ENCODE measurements at regions not wholly inside any gene's neighbourhood (a gene's known extent, or its start where the extent isn't known, plus 50 kb on each side); places are given as distances from the start of the nearest gene placed in this dataset.

DNA sequence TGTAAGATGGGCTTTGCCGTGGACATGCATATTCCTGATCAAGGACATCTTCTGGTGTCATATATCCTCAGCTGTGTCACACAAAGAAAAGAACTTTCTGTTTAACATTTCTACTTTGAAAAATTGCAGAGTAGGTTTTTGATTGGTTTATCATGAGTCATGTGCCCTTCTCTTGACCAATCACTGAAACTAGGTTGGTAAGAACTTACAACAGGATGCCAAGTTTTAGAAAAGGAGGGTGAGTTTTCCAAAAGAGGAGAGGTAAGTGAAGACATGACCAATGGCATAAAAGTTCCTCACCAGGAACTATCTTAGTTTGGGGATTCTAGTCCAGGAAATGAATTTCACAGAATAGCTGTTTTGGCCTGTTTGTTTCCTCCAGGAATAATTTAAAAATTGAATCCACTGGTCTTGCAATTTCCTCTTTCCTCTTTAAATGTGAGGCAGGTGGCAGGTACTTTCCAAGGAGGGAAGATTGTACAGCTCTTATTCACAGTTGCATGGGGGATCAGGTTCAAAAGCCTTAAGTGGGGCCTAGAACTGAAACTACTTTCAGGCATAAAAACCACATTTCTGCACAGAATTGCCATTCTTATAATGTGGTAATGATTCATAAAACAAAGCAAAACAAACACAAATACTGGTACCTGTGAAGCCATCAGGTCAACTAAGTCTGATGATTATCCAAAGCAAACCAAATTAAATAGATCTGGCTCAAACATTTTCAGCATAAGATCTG, 1114.5 kb upstream of the LCORL start (continued):
- TF ChIP-seq, protein P1, sequence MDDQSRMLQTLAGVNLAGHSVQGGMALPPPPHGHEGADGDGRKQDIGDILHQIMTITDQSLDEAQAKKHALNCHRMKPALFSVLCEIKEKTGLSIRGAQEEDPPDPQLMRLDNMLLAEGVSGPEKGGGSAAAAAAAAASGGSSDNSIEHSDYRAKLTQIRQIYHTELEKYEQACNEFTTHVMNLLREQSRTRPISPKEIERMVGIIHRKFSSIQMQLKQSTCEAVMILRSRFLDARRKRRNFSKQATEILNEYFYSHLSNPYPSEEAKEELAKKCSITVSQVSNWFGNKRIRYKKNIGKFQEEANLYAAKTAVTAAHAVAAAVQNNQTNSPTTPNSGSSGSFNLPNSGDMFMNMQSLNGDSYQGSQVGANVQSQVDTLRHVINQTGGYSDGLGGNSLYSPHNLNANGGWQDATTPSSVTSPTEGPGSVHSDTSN (IDR thresholded peaks at IDR 0.05; ENCODE audit: insufficient replicate concordance, low read depth, low read length), result no peak
- TF ChIP-seq JUNB (IDR thresholded peaks at IDR 0.05) (no peak), NBN (IDR thresholded peaks at IDR 0.05) (no peak), RELA (IDR thresholded peaks at IDR 0.05; ENCODE audit: borderline replicate concordance, partially characterized antibody) (no peak), ZNF274 (IDR thresholded peaks at IDR 0.05; ENCODE audit: insufficient read depth, insufficient read length) (no peak), ZNF622 (IDR thresholded peaks at IDR 0.05) (no peak), RUNX3 (IDR thresholded peaks at IDR 0.05; ENCODE audit: low read length) (peak; percentile 72), EP300 (IDR thresholded peaks at IDR 0.05; ENCODE audit: borderline replicate concordance in 1 of 2, control insufficient read depth in 1 of 2, low read depth in 2 of 2, low read length in 2 of 2) (0 out of 4 replicates have a peak, but pooled peaks of 1 of the 2 experiments have one; percentile 21), BRCA1 (IDR thresholded peaks at IDR 0.05; ENCODE audit: low read depth, low read length) (no peak), KLF5 (IDR thresholded peaks at IDR 0.05; ENCODE audit: partially characterized antibody) (no peak), NR2C2 (IDR thresholded peaks at IDR 0.05; ENCODE audit: borderline replicate concordance, control insufficient read depth, insufficient read length, low read depth) (no peak), ATF7 (IDR thresholded peaks at IDR 0.05; ENCODE audit: low read depth) (no peak), RB1 (IDR thresholded peaks at IDR 0.05; ENCODE audit: borderline replicate concordance) (no peak), NFYB (IDR thresholded peaks at IDR 0.05; ENCODE audit: insufficient read depth, low read depth, low read length) (peak; percentile 83), IKZF2 (IDR thresholded peaks at IDR 0.05) (no peak), DPF2 (IDR thresholded peaks at IDR 0.05) (no peak)
- TF ChIP-seq, protein P2, sequence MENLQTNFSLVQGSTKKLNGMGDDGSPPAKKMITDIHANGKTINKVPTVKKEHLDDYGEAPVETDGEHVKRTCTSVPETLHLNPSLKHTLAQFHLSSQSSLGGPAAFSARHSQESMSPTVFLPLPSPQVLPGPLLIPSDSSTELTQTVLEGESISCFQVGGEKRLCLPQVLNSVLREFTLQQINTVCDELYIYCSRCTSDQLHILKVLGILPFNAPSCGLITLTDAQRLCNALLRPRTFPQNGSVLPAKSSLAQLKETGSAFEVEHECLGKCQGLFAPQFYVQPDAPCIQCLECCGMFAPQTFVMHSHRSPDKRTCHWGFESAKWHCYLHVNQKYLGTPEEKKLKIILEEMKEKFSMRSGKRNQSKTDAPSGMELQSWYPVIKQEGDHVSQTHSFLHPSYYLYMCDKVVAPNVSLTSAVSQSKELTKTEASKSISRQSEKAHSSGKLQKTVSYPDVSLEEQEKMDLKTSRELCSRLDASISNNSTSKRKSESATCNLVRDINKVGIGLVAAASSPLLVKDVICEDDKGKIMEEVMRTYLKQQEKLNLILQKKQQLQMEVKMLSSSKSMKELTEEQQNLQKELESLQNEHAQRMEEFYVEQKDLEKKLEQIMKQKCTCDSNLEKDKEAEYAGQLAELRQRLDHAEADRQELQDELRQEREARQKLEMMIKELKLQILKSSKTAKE (IDR thresholded peaks at IDR 0.05; ENCODE audit: low read depth, poor library complexity, severe bottlenecking), result no peak
- TF ChIP-seq, protein P3, sequence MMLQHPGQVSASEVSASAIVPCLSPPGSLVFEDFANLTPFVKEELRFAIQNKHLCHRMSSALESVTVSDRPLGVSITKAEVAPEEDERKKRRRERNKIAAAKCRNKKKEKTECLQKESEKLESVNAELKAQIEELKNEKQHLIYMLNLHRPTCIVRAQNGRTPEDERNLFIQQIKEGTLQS (IDR thresholded peaks at IDR 0.05; ENCODE audit: borderline replicate concordance, extremely low read depth, low read depth, low read length), result 0 out of 2 replicates have a peak, but pooled peaks have one; percentile 20
- TF ChIP-seq, protein P4, sequence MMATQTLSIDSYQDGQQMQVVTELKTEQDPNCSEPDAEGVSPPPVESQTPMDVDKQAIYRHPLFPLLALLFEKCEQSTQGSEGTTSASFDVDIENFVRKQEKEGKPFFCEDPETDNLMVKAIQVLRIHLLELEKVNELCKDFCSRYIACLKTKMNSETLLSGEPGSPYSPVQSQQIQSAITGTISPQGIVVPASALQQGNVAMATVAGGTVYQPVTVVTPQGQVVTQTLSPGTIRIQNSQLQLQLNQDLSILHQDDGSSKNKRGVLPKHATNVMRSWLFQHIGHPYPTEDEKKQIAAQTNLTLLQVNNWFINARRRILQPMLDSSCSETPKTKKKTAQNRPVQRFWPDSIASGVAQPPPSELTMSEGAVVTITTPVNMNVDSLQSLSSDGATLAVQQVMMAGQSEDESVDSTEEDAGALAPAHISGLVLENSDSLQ (IDR thresholded peaks at IDR 0.05), result no peak

Measured in GM12878 (cell line).